Breast epithelium (tissue), 4 donors: ENCODE measurements at regions not wholly inside any gene's neighbourhood (a gene's known extent, or its start where the extent isn't known, plus 50 kb on each side); places are given as distances from the start of the nearest gene placed in this dataset.

ENCODE experiments used
- DNase-seq, 2 donors: peaks; one replicate each; pipeline ENCODE4 v3.0.0-alpha.2; 2019; ENCODE audit warnings: low spot score in 2 of 2
- H3K27ac ChIP-seq, 2 donors: fragments of 200-600 bp; sonication (generic) in 1 of 2; one replicate each; pipeline ENCODE4 v1.5.1; 2016 to 2019; ENCODE audit warnings: mild to moderate bottlenecking in 1 of 2
- H3K27me3 ChIP-seq, 2 donors: fragments of 200-600 bp; sonication (generic) in 1 of 2; one replicate each; pipeline versions ENCODE4 v1.5.1 to v1.6.0; 2017 to 2019; ENCODE audit warnings: control low read depth in 1 of 2, mild to moderate bottlenecking in 1 of 2
- H3K36me3 ChIP-seq: fragments of 200-600 bp; one replicate; pipeline ENCODE4 v1.5.1; 2019
- H3K4me1 ChIP-seq, 2 donors: fragments of 200-600 bp; sonication (generic); one replicate each; pipeline ENCODE4 v1.5.1; 2016 to 2019; ENCODE audit warnings: control low read depth in 1 of 2
- H3K4me3 ChIP-seq, 3 donors: fragments of 200-600 bp; sonication (generic); 1 replicate in 2 of 3; 2 replicates in 1 of 3; pipeline ENCODE4 v1.5.1; 2016 to 2019; ENCODE audit warnings: mild to moderate bottlenecking in 3 of 3, moderate library complexity in 2 of 3
- H3K9me3 ChIP-seq, 2 donors: fragments of 200-600 bp; sonication (generic) in 1 of 2; one replicate each; pipeline ENCODE4 v1.5.1; 2016 to 2019; ENCODE audit warnings: control low read depth in 1 of 2
- POLR2A ChIP-seq: fragments of 450-650 bp; IDR thresholded peaks from one replicate; pipeline ENCODE4 v1.6.1; 2016; ENCODE audit warnings: antibody characterized with exemption, mild to moderate bottlenecking, moderate library complexity
- POLR2AphosphoS5 ChIP-seq, 3 donors: sonication (generic); formaldehyde crosslinking; IDR thresholded peaks; one replicate each; pipeline ENCODE4 v1.6.1; 2017; ENCODE audit warnings: antibody characterized with exemption in 3 of 3
- intact Hi-C: fragments of 100-400 bp; cut with DNase I; formaldehyde crosslinking; loops from one replicate; pipeline ENCODE4 v1.15.1; 2023; ENCODE audit warnings: low total_unique reads
- TF ChIP-seq, protein P1 (sequence below), 3 donors: fragments of 450-650 bp; IDR thresholded peaks; one replicate each; pipeline ENCODE4 v1.5.1; 2016 to 2017; ENCODE audit warnings: antibody characterized with exemption in 3 of 3, mild to moderate bottlenecking in 3 of 3, moderate library complexity in 3 of 3

DNA sequence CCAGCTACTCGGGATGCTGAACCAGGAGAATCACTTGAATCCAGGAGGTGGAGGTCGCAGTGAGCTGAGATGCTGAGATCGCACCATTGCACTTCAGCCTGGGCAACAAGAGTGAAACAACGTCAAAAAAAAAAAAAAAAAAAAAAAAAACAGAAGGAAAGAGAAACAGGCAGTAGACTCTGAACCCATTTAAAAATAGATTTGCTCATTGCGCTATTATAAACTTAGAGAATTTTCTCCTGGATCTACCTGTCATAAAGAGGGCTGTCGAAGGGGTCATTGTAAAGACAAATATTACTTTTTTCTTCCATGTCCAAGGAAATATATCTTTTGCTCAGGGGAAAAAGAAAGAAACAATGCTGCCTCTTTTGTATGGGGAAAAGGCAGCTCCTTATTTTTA is 425.0 kb upstream of the ID2 start:
- H3K36me3 ChIP-seq: no peaks in the 10 kb centered on the region
- H3K4me3 ChIP-seq: no peak overlapping the region
- H3K27me3 ChIP-seq: no peaks in the 10 kb centered on the region
- intact Hi-C loops: no loop called here
- no peak overlapping the region for H3K27ac ChIP-seq
- H3K9me3 ChIP-seq: no peaks in the 10 kb centered on the region
- H3K4me1 ChIP-seq: no peaks in the 10 kb centered on the region
- no peak for DNase-seq
- TF ChIP-seq POLR2AphosphoS5 (IDR thresholded peaks at IDR 0.05) (no peak), POLR2A (no peak)
- TF ChIP-seq, protein P1, sequence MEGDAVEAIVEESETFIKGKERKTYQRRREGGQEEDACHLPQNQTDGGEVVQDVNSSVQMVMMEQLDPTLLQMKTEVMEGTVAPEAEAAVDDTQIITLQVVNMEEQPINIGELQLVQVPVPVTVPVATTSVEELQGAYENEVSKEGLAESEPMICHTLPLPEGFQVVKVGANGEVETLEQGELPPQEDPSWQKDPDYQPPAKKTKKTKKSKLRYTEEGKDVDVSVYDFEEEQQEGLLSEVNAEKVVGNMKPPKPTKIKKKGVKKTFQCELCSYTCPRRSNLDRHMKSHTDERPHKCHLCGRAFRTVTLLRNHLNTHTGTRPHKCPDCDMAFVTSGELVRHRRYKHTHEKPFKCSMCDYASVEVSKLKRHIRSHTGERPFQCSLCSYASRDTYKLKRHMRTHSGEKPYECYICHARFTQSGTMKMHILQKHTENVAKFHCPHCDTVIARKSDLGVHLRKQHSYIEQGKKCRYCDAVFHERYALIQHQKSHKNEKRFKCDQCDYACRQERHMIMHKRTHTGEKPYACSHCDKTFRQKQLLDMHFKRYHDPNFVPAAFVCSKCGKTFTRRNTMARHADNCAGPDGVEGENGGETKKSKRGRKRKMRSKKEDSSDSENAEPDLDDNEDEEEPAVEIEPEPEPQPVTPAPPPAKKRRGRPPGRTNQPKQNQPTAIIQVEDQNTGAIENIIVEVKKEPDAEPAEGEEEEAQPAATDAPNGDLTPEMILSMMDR (IDR thresholded peaks at IDR 0.05): no peak

- Histone ChIP-seq H3K4me1 (no peaks in the 10 kb centered on the region), H3K36me3 (no peaks in the 10 kb centered on the region), H3K4me3 (no peak overlapping the region), H3K27me3 (no peaks in the 10 kb centered on the region), H3K27ac (no peak overlapping the region), H3K9me3 (no peaks in the 10 kb centered on the region)
- intact Hi-C loops: no loop called here
- no peak for DNase-seq
- TF ChIP-seq POLR2A: no peak
- TF ChIP-seq, protein P1 (IDR thresholded peaks at IDR 0.05): no peak
- no peak for TF ChIP-seq POLR2AphosphoS5 (IDR thresholded peaks at IDR 0.05)
Measured at GRCh38 chr2:8257502-8257901, 424.4 kb upstream of the ID2 start.

GRCh38 chr2:8258406-8258805 is 423.4 kb upstream of the ID2 start:
- intact Hi-C loops: no loop called here
- Histone ChIP-seq H3K4me3 (no peak overlapping the region), H3K4me1 (no peaks in the 10 kb centered on the region), H3K9me3 (no peaks in the 10 kb centered on the region), H3K27me3 (no peaks in the 10 kb centered on the region), H3K27ac (no peak overlapping the region), H3K36me3 (no peaks in the 10 kb centered on the region)
- TF ChIP-seq POLR2A (no peak), POLR2AphosphoS5 (IDR thresholded peaks at IDR 0.05) (no peak)
- TF ChIP-seq, protein P1 (IDR thresholded peaks at IDR 0.05): no peak
- DNase-seq: no peak

DNA sequence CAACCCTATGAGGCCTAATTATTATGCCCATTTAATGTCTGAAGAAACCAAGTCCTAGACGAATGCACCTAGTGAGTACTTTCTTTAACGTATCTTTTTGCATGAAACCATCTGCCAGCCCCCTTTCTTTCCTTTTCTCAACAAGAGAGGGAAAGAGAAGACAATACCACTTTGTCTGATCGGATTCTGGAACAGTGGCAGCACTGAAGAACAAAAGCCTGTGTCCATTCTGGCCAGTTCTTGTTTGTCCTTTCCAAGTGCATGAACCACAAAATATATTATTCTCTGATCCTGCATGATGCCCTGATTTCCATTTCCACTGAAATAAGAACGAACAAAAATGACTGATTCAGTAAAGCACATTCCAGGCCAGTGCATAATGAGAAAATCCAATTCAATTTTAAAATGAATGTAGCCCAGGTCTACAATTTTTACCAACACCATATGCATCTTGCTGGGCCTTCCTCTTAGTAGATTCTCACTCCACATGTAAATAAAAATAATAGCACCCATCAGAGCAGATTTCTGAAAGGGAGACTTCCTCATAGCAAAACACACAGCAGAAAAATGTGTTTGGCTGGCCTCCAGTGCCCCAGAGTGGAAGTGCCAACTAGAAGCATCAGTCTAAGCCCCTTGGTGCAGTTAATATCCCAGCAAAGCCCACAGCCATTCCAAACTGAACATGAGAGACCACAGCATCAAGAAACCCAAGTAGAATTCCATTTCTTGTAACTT is 422.6 kb upstream of the ID2 start:
- H3K36me3 ChIP-seq: no peaks in the 10 kb centered on the region
- no peaks in the 10 kb centered on the region for H3K9me3 ChIP-seq
- H3K27me3 ChIP-seq: no peaks in the 10 kb centered on the region
- no peaks in the 10 kb centered on the region for H3K4me1 ChIP-seq
- H3K4me3 ChIP-seq: no peak overlapping the region
- DNase-seq: no peak
- intact Hi-C loops: no loop called here
- TF ChIP-seq, protein P1 (IDR thresholded peaks at IDR 0.05): no peak
- no peak for TF ChIP-seq POLR2A
- no peak for TF ChIP-seq POLR2AphosphoS5 (IDR thresholded peaks at IDR 0.05)
- no peak overlapping the region for H3K27ac ChIP-seq

- Histone ChIP-seq H3K4me1 (no peaks in the 10 kb centered on the region), H3K4me3 (no peak overlapping the region), H3K27me3 (no peaks in the 10 kb centered on the region), H3K27ac (no peak overlapping the region), H3K9me3 (no peaks in the 10 kb centered on the region), H3K36me3 (no peaks in the 10 kb centered on the region)
- intact Hi-C loops: no loop called here
- TF ChIP-seq, protein P1 (IDR thresholded peaks at IDR 0.05): no peak
- TF ChIP-seq POLR2A: no peak
- no peak for TF ChIP-seq POLR2AphosphoS5 (IDR thresholded peaks at IDR 0.05)
- DNase-seq: no peak
Measured at GRCh38 chr2:8259841-8260178, 422.0 kb upstream of the ID2 start.
